A549 (cell line): ENCODE measurements at regions not wholly inside any gene's neighbourhood (a gene's known extent, or its start where the extent isn't known, plus 50 kb on each side); places are given as distances from the start of the nearest gene placed in this dataset.

Experiments used
- ATAC-seq, 2 experiments: fragments of 200-7000 bp in 1 of 2; fragments of >200 bp in 1 of 2; cut with Nextera tagmentation in 1 of 2; cut with Tn5 transposase in 1 of 2; 3 replicates each; pipeline versions ENCODE4 v1.8.0 to v1.9.1; 2018 to 2020; ENCODE audit warnings: mild to moderate bottlenecking in 1 of 2, moderate library complexity in 1 of 2
- CTCF ChIA-PET: fragments of 300-600 bp; sonication (Branson Sonifier 250); formaldehyde crosslinking; extraction: SDS; loops from one replicate; lab custom pipeline; 2021; ENCODE audit warnings: antibody characterized with exemption, inconsistent platforms; lab: Yijun Ruan, JAX
- POLR2A ChIA-PET: fragments of 350-600 bp; formaldehyde crosslinking; extraction: SDS; loops from one replicate; lab custom pipeline; 2021; ENCODE audit warnings: antibody characterized with exemption, inconsistent platforms; lab: Yijun Ruan, JAX
- DNase-seq, 2 experiments: peaks; one replicate each; pipeline versions ENCODE4 v3.0.0 to v3.0.0-alpha.2; 2011 to 2016; ENCODE audit warnings: low read depth in 1 of 2, low spot score in 1 of 2
- FAIRE-seq: peaks from 2 replicates; lab custom pipeline; 2011; peaks lifted over from hg19 to GRCh38; lab: Jason Lieb, UNC
- H3K27ac ChIP-seq, 2 experiments: fragments of >200 bp; sonication (Bioruptor Twin); formaldehyde crosslinking; 3 replicates each; pipeline ENCODE4 v1.5.1; 2016 to 2017
- H3K4me1 ChIP-seq: fragments of >200 bp; sonication (Bioruptor Twin); formaldehyde crosslinking; 3 replicates; pipeline ENCODE4 v1.6.1; 2016
- H3K4me2 ChIP-seq: fragments of >200 bp; sonication (Bioruptor Twin); formaldehyde crosslinking; 3 replicates; pipeline ENCODE4 v1.6.1; 2016
- H3K4me3 ChIP-seq: fragments of >200 bp; sonication (Bioruptor Twin); formaldehyde crosslinking; 3 replicates; pipeline ENCODE4 v1.5.1; 2016
- H3K9me3 ChIP-seq: fragments of >200 bp; sonication (Bioruptor Twin); formaldehyde crosslinking; 3 replicates; pipeline ENCODE4 v1.6.1; 2016
- CBX8 ChIP-seq: fragments of 200-600 bp; sonication (generic); IDR thresholded peaks from 2 replicates; pipeline ENCODE4 v1.6.1; 2016
- CEBPB ChIP-seq, 2 experiments: fragments of >200 bp in 1 of 2; sonication (Bioruptor Twin) in 1 of 2; formaldehyde crosslinking in 1 of 2; IDR thresholded peaks; 2 replicates each; pipeline ENCODE4 v1.6.1; 2012 to 2016
- EHMT2 ChIP-seq: fragments of 200-600 bp; sonication (generic); IDR thresholded peaks from 2 replicates; pipeline ENCODE4 v1.6.1; 2016; ENCODE audit warnings: antibody characterized with exemption, low read depth, mild to moderate bottlenecking, moderate library complexity
- EP300 ChIP-seq, 2 experiments: fragments of >200 bp; sonication (Bioruptor Twin); formaldehyde crosslinking; IDR thresholded peaks; 2 replicates in 1 of 2; 3 replicates in 1 of 2; pipeline ENCODE4 v1.6.1; 2016 to 2017
- FOSB ChIP-seq: fragments of 250-450 bp; sonication (Bioruptor Pico); IDR thresholded peaks from 2 replicates; pipeline ENCODE4 v1.5.0; 2020; ENCODE audit warnings: mild to moderate bottlenecking, moderate library complexity
- FOSL2 ChIP-seq, 2 experiments: fragments of 450-650 bp in 1 of 2; fragments of >200 bp in 1 of 2; sonication (Bioruptor Twin) in 1 of 2; formaldehyde crosslinking; IDR thresholded peaks; 2 replicates each; pipeline versions ENCODE4 v1.5.0 to v1.6.1; 2016 to 2020; ENCODE audit warnings: mild to moderate bottlenecking in 1 of 2, moderate library complexity in 1 of 2
- GATA3 ChIP-seq: IDR thresholded peaks from 2 replicates; pipeline ENCODE4 v1.6.1; 2012; ENCODE audit warnings: borderline replicate concordance
- HDAC2 ChIP-seq: fragments of 200-600 bp; sonication (generic); IDR thresholded peaks from 2 replicates; pipeline ENCODE4 v1.6.1; 2016
- HES2 ChIP-seq: fragments of >200 bp; sonication (Bioruptor Twin); formaldehyde crosslinking; IDR thresholded peaks from 2 replicates; pipeline ENCODE4 v1.6.1; 2016
- HEYL ChIP-seq: fragments of 250-450 bp; sonication (Bioruptor Pico); IDR thresholded peaks from 2 replicates; pipeline ENCODE4 v1.8.0; 2021; ENCODE audit warnings: mild to moderate bottlenecking, moderate library complexity
- HMGXB4 ChIP-seq: fragments of 250-450 bp; sonication (Bioruptor Pico); IDR thresholded peaks from 2 replicates; pipeline ENCODE4 v1.5.0; 2021; ENCODE audit warnings: mild to moderate bottlenecking, moderate library complexity, borderline replicate concordance
- HOXA7 ChIP-seq: fragments of 250-450 bp; sonication (Bioruptor Pico); IDR thresholded peaks from 2 replicates; pipeline ENCODE4 v1.5.0; 2020; ENCODE audit warnings: mild to moderate bottlenecking, moderate library complexity
- HOXB13 ChIP-seq: fragments of 250-450 bp; sonication (Bioruptor Pico); IDR thresholded peaks from 2 replicates; pipeline ENCODE4 v1.5.0; 2020; ENCODE audit warnings: low read depth, mild to moderate bottlenecking, moderate library complexity
- JUN ChIP-seq, 2 experiments: fragments of >200 bp; sonication (Bioruptor Twin); formaldehyde crosslinking; IDR thresholded peaks; 2 replicates in 1 of 2; 3 replicates in 1 of 2; pipeline ENCODE4 v1.6.1; 2016 to 2017
- JUNB ChIP-seq: fragments of >200 bp; sonication (Bioruptor Twin); formaldehyde crosslinking; IDR thresholded peaks from 2 replicates; pipeline ENCODE4 v1.6.1; 2016
- KDM1A ChIP-seq: fragments of 200-600 bp; sonication (generic); IDR thresholded peaks from 2 replicates; pipeline ENCODE4 v1.6.1; 2016; ENCODE audit warnings: low read depth, mild to moderate bottlenecking
- NFE2L2 ChIP-seq: fragments of 150-350 bp; conservative IDR thresholded peaks from 2 replicates; pipeline ENCODE4 v1.6.1; 2014; ENCODE audit warnings: low read length
- NPAS2 ChIP-seq: fragments of 250-450 bp; sonication (Bioruptor Pico); IDR thresholded peaks from 2 replicates; pipeline ENCODE4 v1.8.0; 2022; ENCODE audit warnings: mild to moderate bottlenecking, moderate library complexity, borderline replicate concordance
- NR3C1 ChIP-seq: fragments of >200 bp; sonication (Bioruptor Twin); formaldehyde crosslinking; IDR thresholded peaks from 3 replicates; pipeline ENCODE4 v1.6.1; 2017
- POLR2A ChIP-seq: IDR thresholded peaks from 2 replicates; pipeline ENCODE4 v1.6.1; 2012; ENCODE audit warnings: mild to moderate bottlenecking, low read length
- POLR2AphosphoS2 ChIP-seq: conservative IDR thresholded peaks from 2 replicates; pipeline ENCODE4 v1.6.1; 2012; ENCODE audit warnings: low read length, improper control_type of control experiment, inconsistent platforms
- RNF2 ChIP-seq: fragments of 200-600 bp; sonication (generic); IDR thresholded peaks from 2 replicates; pipeline ENCODE4 v1.6.1; 2016; ENCODE audit warnings: low read depth, mild to moderate bottlenecking, antibody characterized with exemption, moderate library complexity, borderline replicate concordance
- TP53 ChIP-seq: fragments of 250-450 bp; sonication (Bioruptor Pico); IDR thresholded peaks from 2 replicates; pipeline ENCODE4 v1.5.0; 2021; ENCODE audit warnings: mild to moderate bottlenecking, moderate library complexity
- ZC3H11A ChIP-seq: fragments of 450-650 bp; IDR thresholded peaks from 2 replicates; pipeline ENCODE4 v1.6.1; 2014; ENCODE audit warnings: antibody characterized with exemption, mild to moderate bottlenecking
- ZNF302 ChIP-seq: fragments of 250-450 bp; sonication (Bioruptor Pico); IDR thresholded peaks from 2 replicates; pipeline ENCODE4 v1.9.0; 2021; ENCODE audit warnings: inconsistent platforms, mild to moderate bottlenecking, moderate library complexity
- WGBS: methylation state at CpG from one replicate; pipeline ENCODE4 v1.1.6; 2017; ENCODE audit errors: missing lambda C conversion rate; 5-methylcytosine and 5-hydroxymethylcytosine counted together
- TF ChIP-seq, protein P1 (sequence below): fragments of 150-350 bp; IDR thresholded peaks from 2 replicates; pipeline ENCODE4 v1.6.1; 2014; ENCODE audit warnings: low read depth, mild to moderate bottlenecking, low read length

DNA sequence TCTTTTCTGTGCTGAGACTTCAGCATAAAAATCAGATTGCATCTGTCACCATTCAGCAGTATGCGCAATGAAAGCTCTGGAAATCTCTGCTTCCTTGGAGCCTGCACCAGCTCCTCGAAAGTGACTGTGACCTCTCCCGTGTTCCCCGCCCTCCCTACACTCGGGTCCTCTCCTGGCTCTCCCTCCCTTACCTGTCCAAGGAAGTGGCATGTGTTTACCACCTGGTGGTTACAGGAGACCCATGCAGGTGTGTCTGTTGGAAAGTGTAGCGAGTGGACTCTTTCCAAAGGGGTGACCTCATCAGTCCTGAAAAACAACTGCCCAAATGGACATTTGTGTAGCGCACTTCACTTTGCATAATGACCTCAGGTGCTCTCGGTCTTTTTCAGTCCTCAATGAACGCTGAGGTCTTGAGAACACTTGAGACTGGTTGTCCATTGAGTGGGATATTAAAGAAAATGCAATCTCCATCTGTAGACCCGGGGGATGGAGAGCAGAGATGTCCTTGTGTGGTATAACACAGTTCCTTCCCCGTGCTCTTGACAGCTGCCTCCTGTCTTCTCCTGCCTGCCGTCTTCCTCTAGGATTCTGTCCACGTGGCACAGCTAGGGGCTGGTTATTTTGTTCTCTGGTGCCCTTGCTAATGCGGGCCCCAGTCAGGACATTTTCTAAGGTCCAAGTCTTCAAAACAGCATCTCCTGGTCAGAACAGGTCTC lies 133.2 kb downstream of the ACKR3 start:
- H3K27ac ChIP-seq = no peak overlapping the region
- TF ChIP-seq RNF2 = no peak
- TF ChIP-seq HOXB13 (CRISPR knock-in tag) = no peak
- no peak for TF ChIP-seq POLR2AphosphoS2
- TF ChIP-seq TP53 (CRISPR knock-in tag) = no peak
- TF ChIP-seq NFE2L2 = no peak
- TF ChIP-seq EHMT2 = no peak
- TF ChIP-seq, protein P1, sequence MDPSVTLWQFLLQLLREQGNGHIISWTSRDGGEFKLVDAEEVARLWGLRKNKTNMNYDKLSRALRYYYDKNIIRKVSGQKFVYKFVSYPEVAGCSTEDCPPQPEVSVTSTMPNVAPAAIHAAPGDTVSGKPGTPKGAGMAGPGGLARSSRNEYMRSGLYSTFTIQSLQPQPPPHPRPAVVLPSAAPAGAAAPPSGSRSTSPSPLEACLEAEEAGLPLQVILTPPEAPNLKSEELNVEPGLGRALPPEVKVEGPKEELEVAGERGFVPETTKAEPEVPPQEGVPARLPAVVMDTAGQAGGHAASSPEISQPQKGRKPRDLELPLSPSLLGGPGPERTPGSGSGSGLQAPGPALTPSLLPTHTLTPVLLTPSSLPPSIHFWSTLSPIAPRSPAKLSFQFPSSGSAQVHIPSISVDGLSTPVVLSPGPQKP = no peak
- no peak for TF ChIP-seq HES2
- no peak for TF ChIP-seq HMGXB4 (CRISPR knock-in tag)
- TF ChIP-seq NR3C1 = no peak
- no peak for TF ChIP-seq CBX8
- no peak for TF ChIP-seq ZC3H11A
- TF ChIP-seq HOXA7 (CRISPR knock-in tag) = no peak
- TF ChIP-seq POLR2A = no peak
- no peak for TF ChIP-seq EP300 (IDR thresholded peaks at IDR 0.05)
- TF ChIP-seq, all 56 proteins: peak for 0
- no peak for FAIRE-seq
- 62% methylated on average over 14 of the region's 14 CpGs for WGBS
- Histone ChIP-seq H3K4me2 (no peak overlapping the region), H3K4me1 (no peaks in the 10 kb centered on the region), H3K4me3 (no peak overlapping the region), H3K9me3 (no peaks in the 10 kb centered on the region; the same call in 2 of the 3 replicates)
- ATAC-seq = no peak
- POLR2A ChIA-PET = no interaction called here
- CTCF ChIA-PET = no interaction called here
- DNase-seq = no peak

DNA sequence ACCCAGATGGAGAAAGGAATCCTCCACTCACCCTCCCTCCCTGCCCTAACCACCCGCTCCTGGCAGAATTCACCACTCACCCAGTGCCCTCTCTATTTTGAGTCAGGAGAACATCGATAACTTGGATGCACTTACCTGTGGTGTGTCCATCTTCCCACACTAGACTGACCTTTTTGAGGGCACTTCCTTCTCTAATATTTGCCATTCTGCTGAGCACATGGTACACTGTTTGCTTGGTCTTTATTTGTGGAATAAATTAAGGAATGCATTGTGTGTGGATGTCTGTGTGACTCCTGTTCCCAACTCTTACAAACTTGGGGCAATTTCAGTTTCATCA lies 133.7 kb downstream of the ACKR3 start:
- 73% methylated on average over 2 of the region's 2 CpGs for WGBS
- POLR2A ChIA-PET = no interaction called here
- Histone ChIP-seq H3K4me2 (no peak overlapping the region), H3K27ac (no peak overlapping the region), H3K4me1 (no peaks in the 10 kb centered on the region), H3K9me3 (no peaks in the 10 kb centered on the region), H3K4me3 (no peak overlapping the region)
- ATAC-seq (no peak), FAIRE-seq (no peak), DNase-seq (no peak)
- CTCF ChIA-PET = no interaction called here
- TF ChIP-seq KDM1A = no peak
- no peak for TF ChIP-seq GATA3
- TF ChIP-seq ZNF302 = no peak
- no peak for TF ChIP-seq FOSL2 (IDR thresholded peaks at IDR 0.05)
- TF ChIP-seq FOSL2 (CRISPR knock-in tag; IDR thresholded peaks at IDR 0.05) = no peak
- no peak for TF ChIP-seq NPAS2 (CRISPR knock-in tag)
- TF ChIP-seq JUNB = no peak
- no peak for TF ChIP-seq EHMT2
- TF ChIP-seq CEBPB (IDR thresholded peaks at IDR 0.05) = no peak
- no peak for TF ChIP-seq HEYL (CRISPR knock-in tag)
- TF ChIP-seq FOSB (CRISPR knock-in tag) = no peak
- TF ChIP-seq JUN (IDR thresholded peaks at IDR 0.05) = no peak
- no peak for TF ChIP-seq HDAC2
